ENCODE measurements at regions not wholly inside any gene's neighbourhood (a gene's known extent, or its start where the extent isn't known, plus 50 kb on each side); places are given as distances from the start of the nearest gene placed in this dataset.
"Not testable (repeated sequence)": the region's sequence is repeated elsewhere in the genome, so short reads cannot be mapped to it uniquely, and the experiment has no call there.

GRCh38 chrY:19559161-19559560 is 185.4 kb downstream of the KDM5D start:
- intact Hi-C loops (cut with DNase I): no loop called here
- Histone ChIP-seq H3K9me3 (ENCODE audit: control insufficient read depth, low read length) (no peaks in the 10 kb centered on the region), H3K36me3 (ENCODE audit: control insufficient read depth in 1 of 2, insufficient read depth in 2 of 2, low read length in 1 of 2) (no peaks in the 10 kb centered on the region), H3K4me3 (ENCODE audit: low read length in 2 of 2) (no peak overlapping the region), H3K27ac (ENCODE audit: low read depth in 1 of 2, low read length in 2 of 2) (no peak overlapping the region), H3K27me3 (ENCODE audit: control insufficient read depth in 1 of 2, insufficient read depth in 2 of 2, low read length in 1 of 2) (no peaks in the 10 kb centered on the region), H3K4me1 (ENCODE audit: control insufficient read depth in 1 of 2, insufficient read depth in 2 of 2, low read length in 2 of 2) (no peaks in the 10 kb centered on the region)
- DNase-seq (no peak), ATAC-seq (ENCODE audit: low FRiP score) (no peak)
- WGBS, 2 donors: 85% methylated on average over 4 of the region's 4 CpGs; no CpG with 5 or more reads in 1 of the 2 donors

DNA sequence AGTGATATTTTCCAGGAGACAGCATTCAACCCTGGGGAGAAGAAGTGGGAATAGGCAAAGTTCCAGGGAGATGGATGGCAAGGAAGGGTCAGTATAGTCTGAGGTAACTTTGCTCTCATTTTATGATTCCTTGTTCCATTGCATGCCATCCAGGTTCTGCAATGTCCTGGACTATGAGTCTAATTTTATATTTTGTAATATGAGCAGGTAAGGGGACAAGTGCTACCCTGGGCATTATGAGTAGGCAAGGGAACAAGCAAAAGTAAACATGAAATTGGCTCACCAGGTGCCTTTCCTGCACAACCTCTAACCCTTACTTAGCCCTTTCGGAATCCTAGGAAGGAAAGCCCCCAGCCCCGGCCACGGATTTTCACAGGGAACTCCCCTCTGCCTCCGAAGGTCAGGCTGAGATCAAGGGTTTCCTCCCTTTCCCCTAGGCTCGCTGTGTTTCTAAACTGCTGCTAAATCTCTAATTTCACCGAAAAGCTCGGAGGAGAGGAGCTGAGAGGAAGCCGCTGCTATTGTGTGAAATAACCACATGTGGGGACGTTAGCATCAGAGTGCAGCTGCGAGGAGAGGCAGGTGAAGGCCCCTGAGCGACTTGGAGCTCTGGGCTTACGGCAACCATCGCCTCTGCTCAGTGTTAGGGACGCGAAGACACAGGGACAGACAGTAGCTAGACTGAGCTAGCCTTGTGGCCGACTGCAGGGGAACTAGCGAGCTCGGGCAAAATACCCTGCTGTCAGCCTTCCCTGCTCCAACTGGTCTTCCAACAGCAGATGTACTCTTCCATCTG is 194.7 kb downstream of the KDM5D start:
- WGBS, 2 donors: 55% methylated on average over 18 of the region's 18 CpGs; no CpG with 5 or more reads in 1 of the 2 donors
- ATAC-seq (ENCODE audit: low FRiP score): no peak
- Histone ChIP-seq H3K27ac (ENCODE audit: low read depth in 1 of 2, low read length in 2 of 2) (no peak overlapping the region), H3K27me3 (ENCODE audit: control insufficient read depth in 1 of 2, insufficient read depth in 2 of 2, low read length in 1 of 2) (no peaks in the 10 kb centered on the region), H3K4me1 (ENCODE audit: control insufficient read depth in 1 of 2, insufficient read depth in 2 of 2, low read length in 2 of 2) (no peaks in the 10 kb centered on the region), H3K4me3 (ENCODE audit: low read length in 2 of 2) (no peak overlapping the region), H3K36me3 (ENCODE audit: control insufficient read depth in 1 of 2, insufficient read depth in 2 of 2, low read length in 1 of 2) (no peaks in the 10 kb centered on the region), H3K9me3 (ENCODE audit: control insufficient read depth, low read length) (no peaks in the 10 kb centered on the region)
- DNase-seq: no peak
- intact Hi-C loops (cut with DNase I): no loop called here

- 51% methylated on average over 31 of the region's 31 CpGs; no CpG with 5 or more reads in 1 of the 2 donors for WGBS, 2 donors
- intact Hi-C loops (cut with DNase I): no loop called here
- ATAC-seq (ENCODE audit: low FRiP score): no peak
- no peak overlapping the region for H3K4me3 ChIP-seq (ENCODE audit: low read length in 2 of 2)
- DNase-seq: no peak
- H3K27me3 ChIP-seq (ENCODE audit: control insufficient read depth in 1 of 2, insufficient read depth in 2 of 2, low read length in 1 of 2): no peaks in the 10 kb centered on the region
- H3K27ac ChIP-seq (ENCODE audit: low read depth in 1 of 2, low read length in 2 of 2): no peak overlapping the region
- no peaks in the 10 kb centered on the region for H3K4me1 ChIP-seq (ENCODE audit: control insufficient read depth in 1 of 2, insufficient read depth in 2 of 2, low read length in 2 of 2)
- no peaks in the 10 kb centered on the region for H3K9me3 ChIP-seq (ENCODE audit: control insufficient read depth, low read length)
- no peaks in the 10 kb centered on the region for H3K36me3 ChIP-seq (ENCODE audit: control insufficient read depth in 1 of 2, insufficient read depth in 2 of 2, low read length in 1 of 2)
Measured at GRCh38 chrY:19541475-19542306, 202.8 kb downstream of the KDM5D start.

DNA sequence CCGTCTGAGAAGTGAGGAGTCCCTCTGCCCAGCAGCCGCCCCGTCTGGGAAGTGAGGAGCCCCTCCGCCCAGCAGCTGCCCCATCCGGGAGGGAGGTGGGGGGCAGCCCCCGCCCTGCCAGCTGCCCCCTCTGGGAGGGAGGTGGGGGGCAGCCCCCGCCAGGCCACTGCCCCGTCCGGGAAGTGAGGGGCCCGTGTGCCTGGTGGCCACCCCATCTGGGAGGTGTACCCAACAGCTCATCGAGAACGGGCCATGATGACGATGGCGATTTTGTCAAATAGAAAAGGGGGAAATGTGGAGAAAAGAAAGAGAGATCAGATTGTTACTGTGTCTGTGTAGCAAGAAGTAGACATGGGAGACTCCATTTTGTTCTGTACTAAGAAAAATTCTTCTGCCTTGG is 208.8 kb downstream of the KDM5D start:
- H3K36me3 ChIP-seq (ENCODE audit: control insufficient read depth in 1 of 2, insufficient read depth in 2 of 2, low read length in 1 of 2); H3K27ac ChIP-seq (ENCODE audit: low read depth in 1 of 2, low read length in 2 of 2); DNase-seq; ATAC-seq (ENCODE audit: low FRiP score); H3K9me3 ChIP-seq (ENCODE audit: control insufficient read depth, low read length); H3K4me3 ChIP-seq (ENCODE audit: low read length in 2 of 2); intact Hi-C loops (cut with DNase I); H3K27me3 ChIP-seq (ENCODE audit: control insufficient read depth in 1 of 2, insufficient read depth in 2 of 2, low read length in 1 of 2); H3K4me1 ChIP-seq (ENCODE audit: control insufficient read depth in 1 of 2, insufficient read depth in 2 of 2, low read length in 2 of 2): not testable (repeated sequence)
- 93% methylated on average over 14 of the region's 14 CpGs; no CpG with 5 or more reads in 1 of the 2 donors for WGBS, 2 donors

DNA sequence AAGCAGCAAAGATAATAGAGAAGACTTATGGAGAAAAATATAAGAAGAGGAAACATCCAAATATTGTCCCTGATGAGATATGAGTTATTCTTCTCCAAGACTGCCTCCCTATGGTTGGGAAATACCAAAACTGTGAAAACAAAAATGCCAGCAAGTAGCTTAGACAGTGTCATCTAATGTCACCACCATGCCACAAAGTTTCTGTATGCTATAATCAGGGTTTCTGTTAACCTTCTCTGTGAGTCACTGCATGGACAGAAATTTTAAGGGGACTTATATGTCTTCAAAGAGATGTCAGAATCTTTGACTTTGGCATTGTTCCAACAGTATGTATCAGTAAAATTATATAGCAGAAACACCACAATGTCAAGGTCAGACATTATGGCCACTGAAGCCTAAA is 222.6 kb downstream of the KDM5D start:
- Histone ChIP-seq H3K36me3 (ENCODE audit: control insufficient read depth in 1 of 2, insufficient read depth in 2 of 2, low read length in 1 of 2) (no peaks in the 10 kb centered on the region), H3K4me3 (ENCODE audit: low read length in 2 of 2) (no peak overlapping the region), H3K9me3 (ENCODE audit: control insufficient read depth, low read length) (no peaks in the 10 kb centered on the region), H3K27me3 (ENCODE audit: control insufficient read depth in 1 of 2, insufficient read depth in 2 of 2, low read length in 1 of 2) (no peaks in the 10 kb centered on the region), H3K4me1 (ENCODE audit: control insufficient read depth in 1 of 2, insufficient read depth in 2 of 2, low read length in 2 of 2) (no peaks in the 10 kb centered on the region), H3K27ac (ENCODE audit: low read depth in 1 of 2, low read length in 2 of 2) (no peak overlapping the region)
- no peak for ATAC-seq (ENCODE audit: low FRiP score)
- intact Hi-C loops (cut with DNase I): no loop called here
- DNase-seq: no peak

GRCh38 chrY:19503092-19503449 is 241.5 kb downstream of the KDM5D start:
- Histone ChIP-seq H3K9me3 (ENCODE audit: control insufficient read depth, low read length) (no peaks in the 10 kb centered on the region), H3K4me3 (ENCODE audit: low read length in 2 of 2) (no peak overlapping the region), H3K27me3 (ENCODE audit: control insufficient read depth in 1 of 2, insufficient read depth in 2 of 2, low read length in 1 of 2) (no peaks in the 10 kb centered on the region), H3K27ac (ENCODE audit: low read depth in 1 of 2, low read length in 2 of 2) (no peak overlapping the region), H3K4me1 (ENCODE audit: control insufficient read depth in 1 of 2, insufficient read depth in 2 of 2, low read length in 2 of 2) (no peaks in the 10 kb centered on the region), H3K36me3 (ENCODE audit: control insufficient read depth in 1 of 2, insufficient read depth in 2 of 2, low read length in 1 of 2) (no peaks in the 10 kb centered on the region)
- ATAC-seq (ENCODE audit: low FRiP score) (no peak), DNase-seq (no peak)
- WGBS, 2 donors: 39% methylated on average over 15 of the region's 15 CpGs; no CpG with 5 or more reads in 1 of the 2 donors
- intact Hi-C loops (cut with DNase I): no loop called here

DNA sequence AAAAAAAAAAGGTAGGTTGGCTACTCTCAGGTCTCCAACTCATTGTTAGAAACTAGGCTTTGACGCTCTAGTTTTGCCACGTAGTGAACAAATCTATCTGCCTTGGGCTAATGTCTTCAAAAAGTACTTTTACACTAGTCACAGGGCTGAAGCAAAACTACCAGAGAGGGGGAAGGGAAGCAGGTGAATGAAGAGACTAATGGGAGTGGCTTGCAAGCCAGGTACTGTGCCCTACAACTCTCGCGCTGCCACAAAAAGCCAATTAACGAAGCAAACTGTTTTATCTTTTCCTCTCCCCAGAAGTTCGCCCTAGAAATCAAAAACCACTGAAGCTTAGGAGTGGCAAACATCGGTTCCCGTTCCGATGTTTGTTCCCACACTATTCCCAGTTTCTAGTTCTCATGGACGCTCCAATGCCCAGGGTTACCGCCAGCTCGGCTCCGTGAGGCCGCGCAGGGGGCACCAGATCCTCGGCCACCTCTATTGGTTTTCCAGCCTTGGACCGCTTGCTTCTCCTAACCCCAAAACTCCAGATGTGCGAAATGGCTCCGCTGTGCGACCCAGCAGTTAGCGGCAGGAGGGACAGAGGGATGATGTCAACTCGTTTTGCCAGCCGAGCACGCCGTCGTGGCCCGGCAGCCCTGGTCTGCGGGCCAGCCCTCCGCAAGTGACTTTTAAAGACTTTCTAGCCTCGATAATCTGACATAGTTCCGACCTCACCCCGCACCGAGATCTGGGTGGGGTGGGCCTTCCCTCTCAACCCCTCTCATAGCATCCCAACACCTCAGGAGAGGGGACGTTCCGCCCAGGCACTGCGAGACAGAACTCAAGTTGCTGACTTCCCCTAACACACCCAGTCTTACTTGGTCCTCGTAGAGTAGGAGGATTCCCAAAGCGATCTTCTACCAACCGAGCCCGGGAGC is 242.1 kb downstream of the KDM5D start:
- Histone ChIP-seq H3K9me3 (ENCODE audit: control insufficient read depth, low read length) (no peaks in the 10 kb centered on the region), H3K27ac (ENCODE audit: low read depth in 1 of 2, low read length in 2 of 2) (no peak overlapping the region), H3K27me3 (ENCODE audit: control insufficient read depth in 1 of 2, insufficient read depth in 2 of 2, low read length in 1 of 2) (no peaks in the 10 kb centered on the region), H3K36me3 (ENCODE audit: control insufficient read depth in 1 of 2, insufficient read depth in 2 of 2, low read length in 1 of 2) (no peaks in the 10 kb centered on the region), H3K4me1 (ENCODE audit: control insufficient read depth in 1 of 2, insufficient read depth in 2 of 2, low read length in 2 of 2) (no peaks in the 10 kb centered on the region), H3K4me3 (ENCODE audit: low read length in 2 of 2) (no peak overlapping the region)
- ATAC-seq (ENCODE audit: low FRiP score) (no peak), DNase-seq (no peak)
- intact Hi-C loops (cut with DNase I): no loop called here
- 27% methylated on average over 40 of the region's 40 CpGs; no CpG with 5 or more reads in 1 of the 2 donors for WGBS, 2 donors

DNA sequence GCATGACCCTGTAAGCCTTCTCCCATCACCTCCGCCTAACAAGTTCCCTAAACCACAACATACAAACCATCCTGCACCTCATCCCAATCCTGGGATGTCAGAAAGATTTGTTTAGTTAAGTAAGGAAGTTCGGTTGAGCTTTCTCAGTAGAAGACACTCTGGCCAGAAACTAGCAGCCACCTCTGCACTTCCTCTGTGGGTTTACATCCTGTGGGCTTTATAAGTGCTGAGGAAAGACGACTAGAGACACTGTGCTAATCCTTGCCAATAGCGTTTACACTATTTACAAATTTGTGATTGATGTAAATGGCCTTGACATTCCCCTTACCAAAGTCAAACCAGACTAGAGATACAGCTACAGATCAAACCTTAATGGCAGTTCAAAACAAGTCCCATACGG is 246.0 kb downstream of the KDM5D start:
- ATAC-seq (ENCODE audit: low FRiP score): no peak
- no peak for DNase-seq
- no peaks in the 10 kb centered on the region for H3K36me3 ChIP-seq (ENCODE audit: control insufficient read depth in 1 of 2, insufficient read depth in 2 of 2, low read length in 1 of 2)
- H3K4me3 ChIP-seq (ENCODE audit: low read length in 2 of 2): no peak overlapping the region
- 60% methylated on average over 5 of the region's 5 CpGs; no CpG with 5 or more reads in 1 of the 2 donors for WGBS, 2 donors
- H3K27me3 ChIP-seq (ENCODE audit: control insufficient read depth in 1 of 2, insufficient read depth in 2 of 2, low read length in 1 of 2): no peaks in the 10 kb centered on the region
- no peaks in the 10 kb centered on the region for H3K4me1 ChIP-seq (ENCODE audit: control insufficient read depth in 1 of 2, insufficient read depth in 2 of 2, low read length in 2 of 2)
- intact Hi-C loops (cut with DNase I): no loop called here
- H3K27ac ChIP-seq (ENCODE audit: low read depth in 1 of 2, low read length in 2 of 2): no peak overlapping the region
- no peaks in the 10 kb centered on the region for H3K9me3 ChIP-seq (ENCODE audit: control insufficient read depth, low read length)
